ENCODE measurements at regions not wholly inside any gene's neighbourhood (a gene's known extent, or its start where the extent isn't known, plus 50 kb on each side); places are given as distances from the start of the nearest gene placed in this dataset.
"Not testable (repeated sequence)": the region's sequence is repeated elsewhere in the genome, so short reads cannot be mapped to it uniquely, and the experiment has no call there.

- no peak overlapping the region for H3K4me3 ChIP-seq (ENCODE audit: insufficient read length, low read depth)
- no peak overlapping the region for H3K9ac ChIP-seq (ENCODE audit: insufficient read length, low read depth)
- TF ChIP-seq SUZ12 (IDR thresholded peaks at IDR 0.05; ENCODE audit: extremely low read depth, insufficient read depth, insufficient read length) (no peak), ZNF274 (IDR thresholded peaks at IDR 0.05; ENCODE audit: low read depth, low read length) (no peak), YY1 (IDR thresholded peaks at IDR 0.05; ENCODE audit: insufficient read depth, insufficient read length) (no peak)
- H3K36me3 ChIP-seq (ENCODE audit: insufficient read depth, insufficient read length, low read length) = no peaks in the 10 kb centered on the region
- no peak for DNase-seq (ENCODE audit: low read depth, low spot score)
- H3K4me1 ChIP-seq (ENCODE audit: insufficient read depth, insufficient read length) = no peaks in the 10 kb centered on the region
- no peaks in the 10 kb centered on the region for H3K9me3 ChIP-seq (ENCODE audit: insufficient read depth, low read length)
- H3K27me3 ChIP-seq (ENCODE audit: insufficient read depth, insufficient read length) = no peaks in the 10 kb centered on the region
These were observed 578.1 kb downstream of the KCNJ18 start for GRCh38 chr17:22270381-22270780.

- DNase-seq (ENCODE audit: low read depth, low spot score); H3K9ac ChIP-seq (ENCODE audit: insufficient read length, low read depth); H3K4me3 ChIP-seq (ENCODE audit: insufficient read length, low read depth); H3K36me3 ChIP-seq (ENCODE audit: insufficient read depth, insufficient read length, low read length); H3K4me1 ChIP-seq (ENCODE audit: insufficient read depth, insufficient read length); H3K9me3 ChIP-seq (ENCODE audit: insufficient read depth, low read length); H3K27me3 ChIP-seq (ENCODE audit: insufficient read depth, insufficient read length): not testable (repeated sequence)
These were observed 578.5 kb downstream of the KCNJ18 start for GRCh38 chr17:22270809-22271208.

GRCh38 chr17:22272363-22273146, 580.2 kb downstream of the KCNJ18 start:
- H3K9me3 ChIP-seq (ENCODE audit: insufficient read depth, low read length) = no peaks in the 10 kb centered on the region
- DNase-seq (ENCODE audit: low read depth, low spot score) = no peak
- H3K27me3 ChIP-seq (ENCODE audit: insufficient read depth, insufficient read length) = no peaks in the 10 kb centered on the region

GRCh38 chr17:22273308-22273707, 581.0 kb downstream of the KCNJ18 start:
- Histone ChIP-seq H3K4me1 (ENCODE audit: insufficient read depth, insufficient read length) (no peaks in the 10 kb centered on the region), H3K4me3 (ENCODE audit: insufficient read length, low read depth) (no peak overlapping the region), H3K9ac (ENCODE audit: insufficient read length, low read depth) (no peak overlapping the region), H3K27me3 (ENCODE audit: insufficient read depth, insufficient read length) (no peaks in the 10 kb centered on the region), H3K9me3 (ENCODE audit: insufficient read depth, low read length) (no peaks in the 10 kb centered on the region), H3K36me3 (ENCODE audit: insufficient read depth, insufficient read length, low read length) (no peaks in the 10 kb centered on the region)
- no peak for TF ChIP-seq ZNF274 (IDR thresholded peaks at IDR 0.05; ENCODE audit: low read depth, low read length)
- no peak for TF ChIP-seq SUZ12 (IDR thresholded peaks at IDR 0.05; ENCODE audit: extremely low read depth, insufficient read depth, insufficient read length)
- no peak for TF ChIP-seq YY1 (IDR thresholded peaks at IDR 0.05; ENCODE audit: insufficient read depth, insufficient read length)
- DNase-seq (ENCODE audit: low read depth, low spot score) = no peak

More at GRCh38 chr17:22272363-22273146, 580.2 kb downstream of the KCNJ18 start:
- Histone ChIP-seq H3K4me3 (ENCODE audit: insufficient read length, low read depth) (no peak overlapping the region), H3K36me3 (ENCODE audit: insufficient read depth, insufficient read length, low read length) (no peaks in the 10 kb centered on the region), H3K9ac (ENCODE audit: insufficient read length, low read depth) (no peak overlapping the region), H3K4me1 (ENCODE audit: insufficient read depth, insufficient read length) (no peaks in the 10 kb centered on the region)
- TF ChIP-seq ZNF274 (IDR thresholded peaks at IDR 0.05; ENCODE audit: low read depth, low read length) = no peak
- no peak for TF ChIP-seq SUZ12 (IDR thresholded peaks at IDR 0.05; ENCODE audit: extremely low read depth, insufficient read depth, insufficient read length)
- TF ChIP-seq YY1 (IDR thresholded peaks at IDR 0.05; ENCODE audit: insufficient read depth, insufficient read length) = no peak

GRCh38 chr17:22277595-22277994, 585.3 kb downstream of the KCNJ18 start:
- DNase-seq (ENCODE audit: low read depth, low spot score) = no peak
- TF ChIP-seq SUZ12 (IDR thresholded peaks at IDR 0.05; ENCODE audit: extremely low read depth, insufficient read depth, insufficient read length) (no peak), ZNF274 (IDR thresholded peaks at IDR 0.05; ENCODE audit: low read depth, low read length) (no peak), YY1 (IDR thresholded peaks at IDR 0.05; ENCODE audit: insufficient read depth, insufficient read length) (no peak)
- H3K4me3 ChIP-seq (ENCODE audit: insufficient read length, low read depth) = no peak overlapping the region
- no peak overlapping the region for H3K9ac ChIP-seq (ENCODE audit: insufficient read length, low read depth)
- H3K36me3 ChIP-seq (ENCODE audit: insufficient read depth, insufficient read length, low read length) = no peaks in the 10 kb centered on the region
- no peaks in the 10 kb centered on the region for H3K9me3 ChIP-seq (ENCODE audit: insufficient read depth, low read length)
- H3K27me3 ChIP-seq (ENCODE audit: insufficient read depth, insufficient read length) = no peaks in the 10 kb centered on the region
- H3K4me1 ChIP-seq (ENCODE audit: insufficient read depth, insufficient read length) = no peaks in the 10 kb centered on the region

GRCh38 chr17:22278302-22279275, 586.3 kb downstream of the KCNJ18 start:
- no peak for TF ChIP-seq SUZ12 (IDR thresholded peaks at IDR 0.05; ENCODE audit: extremely low read depth, insufficient read depth, insufficient read length)
- Histone ChIP-seq H3K27me3 (ENCODE audit: insufficient read depth, insufficient read length) (no peaks in the 10 kb centered on the region), H3K9ac (ENCODE audit: insufficient read length, low read depth) (no peak overlapping the region), H3K9me3 (ENCODE audit: insufficient read depth, low read length) (no peaks in the 10 kb centered on the region), H3K4me3 (ENCODE audit: insufficient read length, low read depth) (no peak overlapping the region), H3K36me3 (ENCODE audit: insufficient read depth, insufficient read length, low read length) (no peaks in the 10 kb centered on the region), H3K4me1 (ENCODE audit: insufficient read depth, insufficient read length) (no peaks in the 10 kb centered on the region)
- no peak for DNase-seq (ENCODE audit: low read depth, low spot score)

GRCh38 chr17:22286337-22287041, 594.2 kb downstream of the KCNJ18 start:
- H3K4me1 ChIP-seq (ENCODE audit: insufficient read depth, insufficient read length) = no peaks in the 10 kb centered on the region
- no peak overlapping the region for H3K4me3 ChIP-seq (ENCODE audit: insufficient read length, low read depth)
- no peaks in the 10 kb centered on the region for H3K27me3 ChIP-seq (ENCODE audit: insufficient read depth, insufficient read length)
- no peak overlapping the region for H3K9ac ChIP-seq (ENCODE audit: insufficient read length, low read depth)
- H3K9me3 ChIP-seq (ENCODE audit: insufficient read depth, low read length) = no peaks in the 10 kb centered on the region
- H3K36me3 ChIP-seq (ENCODE audit: insufficient read depth, insufficient read length, low read length) = no peaks in the 10 kb centered on the region
- no peak for DNase-seq (ENCODE audit: low read depth, low spot score)
- TF ChIP-seq YY1 (IDR thresholded peaks at IDR 0.05; ENCODE audit: insufficient read depth, insufficient read length) = no peak
- no peak for TF ChIP-seq SUZ12 (IDR thresholded peaks at IDR 0.05; ENCODE audit: extremely low read depth, insufficient read depth, insufficient read length)
- TF ChIP-seq ZNF274 (IDR thresholded peaks at IDR 0.05; ENCODE audit: low read depth, low read length) = no peak

GRCh38 chr17:22298484-22298951, 606.2 kb downstream of the KCNJ18 start:
- not testable (repeated sequence) for H3K4me3 ChIP-seq (ENCODE audit: insufficient read length, low read depth); DNase-seq (ENCODE audit: low read depth, low spot score); H3K9ac ChIP-seq (ENCODE audit: insufficient read length, low read depth); H3K36me3 ChIP-seq (ENCODE audit: insufficient read depth, insufficient read length, low read length); H3K4me1 ChIP-seq (ENCODE audit: insufficient read depth, insufficient read length); H3K27me3 ChIP-seq (ENCODE audit: insufficient read depth, insufficient read length); H3K9me3 ChIP-seq (ENCODE audit: insufficient read depth, low read length)

Data from NT2/D1 (cell line).